Ishikawa (cell line): ENCODE measurements at regions not wholly inside any gene's neighbourhood (a gene's known extent, or its start where the extent isn't known, plus 50 kb on each side); places are given as distances from the start of the nearest gene placed in this dataset.

Source experiments
- CEBPB ChIP-seq: IDR thresholded peaks from 2 replicates; pipeline ENCODE4 v1.6.1; 2012
- EP300 ChIP-seq: IDR thresholded peaks from 2 replicates; pipeline ENCODE4 v1.6.1; 2012; ENCODE audit warnings: borderline replicate concordance
- RAD21 ChIP-seq: IDR thresholded peaks from 2 replicates; pipeline ENCODE4 v1.6.1; 2012; ENCODE audit warnings: low read depth
- REST ChIP-seq: IDR thresholded peaks from 2 replicates; pipeline ENCODE4 v1.6.1; 2012; ENCODE audit warnings: low read depth, mild to moderate bottlenecking
- YY1 ChIP-seq: IDR thresholded peaks from 2 replicates; pipeline ENCODE4 v1.6.1; 2012; ENCODE audit warnings: low read depth

- TF ChIP-seq YY1 (no peak), REST (no peak), CEBPB (no peak), EP300 (no peak), RAD21 (no peak)
These were observed 141.6 kb upstream of the CHD1 start for GRCh38 chr5:99070362-99070761.
